GM23338 (cell line): ENCODE measurements at regions not wholly inside any gene's neighbourhood (a gene's known extent, or its start where the extent isn't known, plus 50 kb on each side); places are given as distances from the start of the nearest gene placed in this dataset.

Source experiments
- ATAC-seq: fragments of 200-7000 bp; cut with Tn5 transposase; 3 replicates; pipeline ENCODE4 v1.9.1; 2020
- DNase-seq: peaks from one replicate; pipeline ENCODE4 v3.0.0-alpha.2; 2015; ENCODE audit warnings: low spot score
- H2AFZ ChIP-seq: fragments of 200-600 bp; sonication (generic); 2 replicates; pipeline ENCODE4 v1.8.0; 2016; ENCODE audit warnings: antibody characterized with exemption, mild to moderate bottlenecking, moderate library complexity
- H3F3A ChIP-seq: fragments of 200-600 bp; sonication (generic); replicated peaks from 2 replicates; pipeline ENCODE4 v1.8.0; 2017; ENCODE audit warnings: antibody characterized with exemption, mixed run types, low read depth
- H3K27ac ChIP-seq: fragments of 200-600 bp; sonication (generic); 2 replicates; pipeline ENCODE4 v1.6.1; 2016; ENCODE audit warnings: low read depth
- H3K27me3 ChIP-seq: fragments of 200-600 bp; sonication (generic); 2 replicates; pipeline ENCODE4 v1.8.0; 2016; ENCODE audit warnings: mild to moderate bottlenecking, mixed run types, moderate library complexity; ENCODE audit not compliant: insufficient read depth
- H3K36me3 ChIP-seq: fragments of 200-600 bp; sonication (generic); 2 replicates; pipeline ENCODE4 v1.8.0; 2016; ENCODE audit warnings: mild to moderate bottlenecking; ENCODE audit not compliant: insufficient read depth
- H3K4me1 ChIP-seq: fragments of 200-600 bp; sonication (generic); 2 replicates; pipeline ENCODE4 v1.8.0; 2016; ENCODE audit warnings: mild to moderate bottlenecking, moderate library complexity; ENCODE audit not compliant: insufficient read depth
- H3K4me2 ChIP-seq: fragments of 200-600 bp; sonication (generic); 2 replicates; pipeline ENCODE4 v1.7.1; 2017; ENCODE audit warnings: mixed run types
- H3K4me3 ChIP-seq: fragments of 200-600 bp; sonication (generic); 2 replicates; pipeline ENCODE4 v1.6.1; 2016; ENCODE audit warnings: mixed run types
- H3K79me2 ChIP-seq: fragments of 200-600 bp; sonication (generic); replicated peaks from 2 replicates; pipeline ENCODE4 v1.8.0; 2017; ENCODE audit warnings: mild to moderate bottlenecking; ENCODE audit not compliant: insufficient read depth
- H3K9me2 ChIP-seq: fragments of 200-600 bp; sonication (generic); 2 replicates; pipeline ENCODE4 v1.8.0; 2017; ENCODE audit not compliant: insufficient read depth
- H4K20me1 ChIP-seq: fragments of 200-600 bp; sonication (generic); replicated peaks from 2 replicates; pipeline ENCODE4 v1.8.0; 2017; ENCODE audit warnings: mild to moderate bottlenecking; ENCODE audit not compliant: insufficient read depth
- H3K27ac Mint-ChIP-seq: 2 replicates; pipeline ENCODE4 v1.8.0; 2020; ENCODE audit warnings: inconsistent platforms, mild to moderate bottlenecking, moderate library complexity, mixed read lengths
- H3K27me3 Mint-ChIP-seq: 3 replicates; pipeline ENCODE4 v1.8.0; 2022; ENCODE audit warnings: low read depth, mild to moderate bottlenecking, moderate library complexity, mixed read lengths, inconsistent platforms; ENCODE audit not compliant: insufficient read depth, poor library complexity
- H3K36me3 Mint-ChIP-seq: 3 replicates; pipeline ENCODE4 v1.8.0; 2021; ENCODE audit warnings: low read depth, mild to moderate bottlenecking, inconsistent platforms, moderate library complexity, mixed read lengths
- H3K4me1 Mint-ChIP-seq: 3 replicates; pipeline ENCODE4 v1.8.0; 2020; ENCODE audit warnings: mild to moderate bottlenecking, inconsistent platforms, mixed read lengths
- H3K4me3 Mint-ChIP-seq: 3 replicates; pipeline ENCODE4 v1.8.0; 2021; ENCODE audit warnings: moderate library complexity, mild to moderate bottlenecking, inconsistent platforms, mixed read lengths
- H3K9me3 Mint-ChIP-seq: 3 replicates; pipeline ENCODE4 v1.8.0; 2020; ENCODE audit warnings: moderate library complexity, mild to moderate bottlenecking, inconsistent platforms, mixed read lengths
- CREB1 ChIP-seq: fragments of 250-450 bp; sonication (Bioruptor Pico); IDR thresholded peaks from 2 replicates; pipeline ENCODE4 v1.5.0; 2020; ENCODE audit warnings: low read depth, mild to moderate bottlenecking, moderate library complexity
- ETS1 ChIP-seq: IDR thresholded peaks from 2 replicates; pipeline ENCODE4 v1.6.1; 2016; ENCODE audit warnings: antibody characterized with exemption
- EZH2 ChIP-seq: fragments of 200-600 bp; sonication (generic); IDR thresholded peaks from one replicate; pipeline ENCODE4 v1.8.0; 2017; ENCODE audit warnings: antibody characterized with exemption, mild to moderate bottlenecking, low read depth; ENCODE audit not compliant: unreplicated experiment
- JUNB ChIP-seq: IDR thresholded peaks from one replicate; pipeline ENCODE4 v1.6.1; 2016; ENCODE audit warnings: antibody characterized with exemption; ENCODE audit not compliant: unreplicated experiment
- NANOG ChIP-seq: IDR thresholded peaks from 2 replicates; pipeline ENCODE4 v1.6.1; 2016; ENCODE audit warnings: antibody characterized with exemption, borderline replicate concordance
- POLR2AphosphoS5 ChIP-seq: IDR thresholded peaks from 2 replicates; pipeline ENCODE4 v1.6.1; 2016; ENCODE audit warnings: antibody characterized with exemption, low read depth
- STAT1 ChIP-seq: IDR thresholded peaks from one replicate; pipeline ENCODE4 v1.6.1; 2016; ENCODE audit warnings: antibody characterized with exemption; ENCODE audit not compliant: unreplicated experiment
- ZNF114 ChIP-seq: fragments of 250-450 bp; sonication (Bioruptor Pico); IDR thresholded peaks from 2 replicates; pipeline ENCODE4 v1.5.0; 2020; ENCODE audit warnings: mild to moderate bottlenecking, moderate library complexity
- ZNF331 ChIP-seq: fragments of 250-450 bp; sonication (Bioruptor Pico); IDR thresholded peaks from 2 replicates; pipeline ENCODE4 v1.5.0; 2020; ENCODE audit warnings: low read depth, mild to moderate bottlenecking, moderate library complexity
- TF ChIP-seq, protein P1 (sequence below): IDR thresholded peaks from one replicate; pipeline ENCODE4 v1.6.1; 2018; ENCODE audit warnings: antibody characterized with exemption; ENCODE audit not compliant: unreplicated experiment
- TF ChIP-seq, protein P2 (sequence below), 2 experiments: fragments of 200-600 bp in 1 of 2; sonication (generic) in 1 of 2; conservative IDR thresholded peaks; 2 replicates each; pipeline versions ENCODE4 v1.5.1 to v1.6.1; 2016 to 2017; ENCODE audit warnings: antibody characterized with exemption in 2 of 2, low read depth in 2 of 2, mild to moderate bottlenecking in 2 of 2, moderate library complexity in 1 of 2
- TF ChIP-seq, protein P3 (sequence below): fragments of 250-450 bp; sonication (Bioruptor Pico); IDR thresholded peaks from 2 replicates; pipeline ENCODE4 v1.5.0; 2020; ENCODE audit warnings: mild to moderate bottlenecking, moderate library complexity

DNA sequence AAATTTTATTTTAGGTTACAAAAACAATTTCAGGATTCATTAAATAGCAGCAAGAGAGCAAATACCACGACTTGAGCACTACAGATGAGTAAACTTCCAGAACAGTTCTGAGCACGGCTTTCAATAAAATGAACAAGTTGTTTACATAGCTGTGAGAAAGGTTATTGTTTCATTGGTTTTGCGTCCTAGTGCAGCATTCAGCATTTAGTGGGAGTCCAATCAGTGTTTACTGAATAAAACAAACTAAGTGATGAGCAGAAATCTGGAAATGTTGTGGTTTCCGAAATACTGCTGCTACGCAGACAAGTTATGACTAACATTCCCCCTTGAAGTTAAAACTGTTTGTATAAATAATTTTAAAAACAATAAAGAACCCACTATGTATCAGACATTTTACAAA, 251.5 kb upstream of the STARD13 start:
- no peaks in the 10 kb centered on the region for H3K36me3 Mint-ChIP-seq
- peaks cover 24% of the 10 kb centered on the region for H3K4me1 Mint-ChIP-seq
- H3K4me3 Mint-ChIP-seq = no peak overlapping the region
- H3K27ac Mint-ChIP-seq = no peak overlapping the region
- no peak overlapping the region for H2AFZ ChIP-seq
- TF ChIP-seq STAT1 = no peak
- TF ChIP-seq, protein P1, sequence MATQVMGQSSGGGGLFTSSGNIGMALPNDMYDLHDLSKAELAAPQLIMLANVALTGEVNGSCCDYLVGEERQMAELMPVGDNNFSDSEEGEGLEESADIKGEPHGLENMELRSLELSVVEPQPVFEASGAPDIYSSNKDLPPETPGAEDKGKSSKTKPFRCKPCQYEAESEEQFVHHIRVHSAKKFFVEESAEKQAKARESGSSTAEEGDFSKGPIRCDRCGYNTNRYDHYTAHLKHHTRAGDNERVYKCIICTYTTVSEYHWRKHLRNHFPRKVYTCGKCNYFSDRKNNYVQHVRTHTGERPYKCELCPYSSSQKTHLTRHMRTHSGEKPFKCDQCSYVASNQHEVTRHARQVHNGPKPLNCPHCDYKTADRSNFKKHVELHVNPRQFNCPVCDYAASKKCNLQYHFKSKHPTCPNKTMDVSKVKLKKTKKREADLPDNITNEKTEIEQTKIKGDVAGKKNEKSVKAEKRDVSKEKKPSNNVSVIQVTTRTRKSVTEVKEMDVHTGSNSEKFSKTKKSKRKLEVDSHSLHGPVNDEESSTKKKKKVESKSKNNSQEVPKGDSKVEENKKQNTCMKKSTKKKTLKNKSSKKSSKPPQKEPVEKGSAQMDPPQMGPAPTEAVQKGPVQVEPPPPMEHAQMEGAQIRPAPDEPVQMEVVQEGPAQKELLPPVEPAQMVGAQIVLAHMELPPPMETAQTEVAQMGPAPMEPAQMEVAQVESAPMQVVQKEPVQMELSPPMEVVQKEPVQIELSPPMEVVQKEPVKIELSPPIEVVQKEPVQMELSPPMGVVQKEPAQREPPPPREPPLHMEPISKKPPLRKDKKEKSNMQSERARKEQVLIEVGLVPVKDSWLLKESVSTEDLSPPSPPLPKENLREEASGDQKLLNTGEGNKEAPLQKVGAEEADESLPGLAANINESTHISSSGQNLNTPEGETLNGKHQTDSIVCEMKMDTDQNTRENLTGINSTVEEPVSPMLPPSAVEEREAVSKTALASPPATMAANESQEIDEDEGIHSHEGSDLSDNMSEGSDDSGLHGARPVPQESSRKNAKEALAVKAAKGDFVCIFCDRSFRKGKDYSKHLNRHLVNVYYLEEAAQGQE = no peak
- no peak for TF ChIP-seq POLR2AphosphoS5
- no peak for TF ChIP-seq ZNF331
- TF ChIP-seq, protein P2, sequence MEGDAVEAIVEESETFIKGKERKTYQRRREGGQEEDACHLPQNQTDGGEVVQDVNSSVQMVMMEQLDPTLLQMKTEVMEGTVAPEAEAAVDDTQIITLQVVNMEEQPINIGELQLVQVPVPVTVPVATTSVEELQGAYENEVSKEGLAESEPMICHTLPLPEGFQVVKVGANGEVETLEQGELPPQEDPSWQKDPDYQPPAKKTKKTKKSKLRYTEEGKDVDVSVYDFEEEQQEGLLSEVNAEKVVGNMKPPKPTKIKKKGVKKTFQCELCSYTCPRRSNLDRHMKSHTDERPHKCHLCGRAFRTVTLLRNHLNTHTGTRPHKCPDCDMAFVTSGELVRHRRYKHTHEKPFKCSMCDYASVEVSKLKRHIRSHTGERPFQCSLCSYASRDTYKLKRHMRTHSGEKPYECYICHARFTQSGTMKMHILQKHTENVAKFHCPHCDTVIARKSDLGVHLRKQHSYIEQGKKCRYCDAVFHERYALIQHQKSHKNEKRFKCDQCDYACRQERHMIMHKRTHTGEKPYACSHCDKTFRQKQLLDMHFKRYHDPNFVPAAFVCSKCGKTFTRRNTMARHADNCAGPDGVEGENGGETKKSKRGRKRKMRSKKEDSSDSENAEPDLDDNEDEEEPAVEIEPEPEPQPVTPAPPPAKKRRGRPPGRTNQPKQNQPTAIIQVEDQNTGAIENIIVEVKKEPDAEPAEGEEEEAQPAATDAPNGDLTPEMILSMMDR (conservative IDR thresholded peaks at IDR 0.05; ENCODE audit: low read depth in 2 of 2) = no peak
- no peak for TF ChIP-seq EZH2
- no peak for TF ChIP-seq CREB1
- no peak for TF ChIP-seq ETS1
- TF ChIP-seq, protein P3, sequence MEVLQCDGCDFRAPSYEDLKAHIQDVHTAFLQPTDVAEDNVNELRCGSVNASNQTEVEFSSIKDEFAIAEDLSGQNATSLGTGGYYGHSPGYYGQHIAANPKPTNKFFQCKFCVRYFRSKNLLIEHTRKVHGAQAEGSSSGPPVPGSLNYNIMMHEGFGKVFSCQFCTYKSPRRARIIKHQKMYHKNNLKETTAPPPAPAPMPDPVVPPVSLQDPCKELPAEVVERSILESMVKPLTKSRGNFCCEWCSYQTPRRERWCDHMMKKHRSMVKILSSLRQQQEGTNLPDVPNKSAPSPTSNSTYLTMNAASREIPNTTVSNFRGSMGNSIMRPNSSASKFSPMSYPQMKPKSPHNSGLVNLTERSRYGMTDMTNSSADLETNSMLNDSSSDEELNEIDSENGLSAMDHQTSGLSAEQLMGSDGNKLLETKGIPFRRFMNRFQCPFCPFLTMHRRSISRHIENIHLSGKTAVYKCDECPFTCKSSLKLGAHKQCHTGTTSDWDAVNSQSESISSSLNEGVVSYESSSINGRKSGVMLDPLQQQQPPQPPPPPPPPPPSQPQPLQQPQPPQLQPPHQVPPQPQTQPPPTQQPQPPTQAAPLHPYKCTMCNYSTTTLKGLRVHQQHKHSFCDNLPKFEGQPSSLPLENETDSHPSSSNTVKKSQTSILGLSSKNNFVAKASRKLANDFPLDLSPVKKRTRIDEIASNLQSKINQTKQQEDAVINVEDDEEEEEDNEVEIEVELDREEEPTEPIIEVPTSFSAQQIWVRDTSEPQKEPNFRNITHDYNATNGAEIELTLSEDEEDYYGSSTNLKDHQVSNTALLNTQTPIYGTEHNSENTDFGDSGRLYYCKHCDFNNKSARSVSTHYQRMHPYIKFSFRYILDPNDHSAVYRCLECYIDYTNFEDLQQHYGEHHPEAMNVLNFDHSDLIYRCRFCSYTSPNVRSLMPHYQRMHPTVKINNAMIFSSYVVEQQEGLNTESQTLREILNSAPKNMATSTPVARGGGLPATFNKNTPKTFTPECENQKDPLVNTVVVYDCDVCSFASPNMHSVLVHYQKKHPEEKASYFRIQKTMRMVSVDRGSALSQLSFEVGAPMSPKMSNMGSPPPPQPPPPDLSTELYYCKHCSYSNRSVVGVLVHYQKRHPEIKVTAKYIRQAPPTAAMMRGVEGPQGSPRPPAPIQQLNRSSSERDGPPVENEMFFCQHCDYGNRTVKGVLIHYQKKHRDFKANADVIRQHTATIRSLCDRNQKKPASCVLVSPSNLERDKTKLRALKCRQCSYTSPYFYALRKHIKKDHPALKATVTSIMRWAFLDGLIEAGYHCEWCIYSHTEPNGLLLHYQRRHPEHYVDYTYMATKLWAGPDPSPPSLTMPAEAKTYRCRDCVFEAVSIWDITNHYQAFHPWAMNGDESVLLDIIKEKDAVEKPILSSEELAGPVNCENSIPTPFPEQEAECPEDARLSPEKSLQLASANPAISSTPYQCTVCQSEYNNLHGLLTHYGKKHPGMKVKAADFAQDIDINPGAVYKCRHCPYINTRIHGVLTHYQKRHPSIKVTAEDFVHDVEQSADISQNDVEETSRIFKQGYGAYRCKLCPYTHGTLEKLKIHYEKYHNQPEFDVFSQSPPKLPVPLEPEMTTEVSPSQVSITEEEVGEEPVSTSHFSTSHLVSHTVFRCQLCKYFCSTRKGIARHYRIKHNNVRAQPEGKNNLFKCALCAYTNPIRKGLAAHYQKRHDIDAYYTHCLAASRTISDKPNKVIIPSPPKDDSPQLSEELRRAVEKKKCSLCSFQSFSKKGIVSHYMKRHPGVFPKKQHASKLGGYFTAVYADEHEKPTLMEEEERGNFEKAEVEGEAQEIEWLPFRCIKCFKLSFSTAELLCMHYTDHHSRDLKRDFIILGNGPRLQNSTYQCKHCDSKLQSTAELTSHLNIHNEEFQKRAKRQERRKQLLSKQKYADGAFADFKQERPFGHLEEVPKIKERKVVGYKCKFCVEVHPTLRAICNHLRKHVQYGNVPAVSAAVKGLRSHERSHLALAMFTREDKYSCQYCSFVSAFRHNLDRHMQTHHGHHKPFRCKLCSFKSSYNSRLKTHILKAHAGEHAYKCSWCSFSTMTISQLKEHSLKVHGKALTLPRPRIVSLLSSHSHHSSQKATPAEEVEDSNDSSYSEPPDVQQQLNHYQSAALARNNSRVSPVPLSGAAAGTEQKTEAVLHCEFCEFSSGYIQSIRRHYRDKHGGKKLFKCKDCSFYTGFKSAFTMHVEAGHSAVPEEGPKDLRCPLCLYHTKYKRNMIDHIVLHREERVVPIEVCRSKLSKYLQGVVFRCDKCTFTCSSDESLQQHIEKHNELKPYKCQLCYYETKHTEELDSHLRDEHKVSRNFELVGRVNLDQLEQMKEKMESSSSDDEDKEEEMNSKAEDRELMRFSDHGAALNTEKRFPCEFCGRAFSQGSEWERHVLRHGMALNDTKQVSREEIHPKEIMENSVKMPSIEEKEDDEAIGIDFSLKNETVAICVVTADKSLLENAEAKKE (CRISPR knock-in tag) = no peak
- TF ChIP-seq JUNB = no peak
- no peak for TF ChIP-seq ZNF114 (CRISPR knock-in tag)
- TF ChIP-seq NANOG = no peak
- H3K27me3 ChIP-seq = no peaks in the 10 kb centered on the region
- H3K27ac ChIP-seq = no peak overlapping the region
- no peaks in the 10 kb centered on the region for H3K36me3 ChIP-seq
- no peaks in the 10 kb centered on the region for H3K9me3 Mint-ChIP-seq
- 0 out of 2 replicates have a peak, but pooled peaks cover 2% of the 10 kb centered on the region for H3F3A ChIP-seq
- H3K9me2 ChIP-seq = no peaks in the 10 kb centered on the region
- no peaks in the 10 kb centered on the region for H4K20me1 ChIP-seq
- H3K79me2 ChIP-seq = no peaks in the 10 kb centered on the region
- H3K27me3 Mint-ChIP-seq = peaks cover 2% of the 10 kb centered on the region
- no peak overlapping the region for H3K4me3 ChIP-seq
- ATAC-seq (no peak), DNase-seq (no peak)
- peaks cover 11% of the 10 kb centered on the region; the same call in 1 of the 2 replicates for H3K4me1 ChIP-seq
- H3K4me2 ChIP-seq = no peak overlapping the region
